ENCODE measurements at regions not wholly inside any gene's neighbourhood (a gene's known extent, or its start where the extent isn't known, plus 50 kb on each side); places are given as distances from the start of the nearest gene placed in this dataset.

DNA sequence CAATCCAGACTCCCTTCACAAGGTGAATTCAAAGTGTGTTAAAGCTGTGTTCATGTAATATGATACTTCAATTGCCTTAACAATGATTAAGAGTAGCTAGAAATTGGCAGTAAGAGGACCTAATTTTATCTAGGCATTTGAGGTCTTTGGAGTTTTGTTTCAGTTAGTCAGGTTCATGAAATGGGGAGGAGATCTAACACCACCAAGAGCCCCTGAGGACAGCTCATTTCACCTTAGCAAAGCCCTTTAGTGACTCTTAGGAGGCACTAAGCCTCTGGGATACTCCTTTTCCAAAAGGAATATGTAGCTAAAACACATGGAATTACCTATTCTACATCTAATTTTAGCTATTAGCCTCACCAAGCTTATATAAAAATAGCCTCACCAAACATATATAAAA, 716.5 kb upstream of the RAB6C start:
- H3K27me3 ChIP-seq (ENCODE audit: control insufficient read depth in 2 of 2, insufficient read depth in 2 of 2, low read length in 2 of 2), result no peaks in the 10 kb centered on the region
- H3K4me2 ChIP-seq (ENCODE audit: insufficient read depth, low read length), result no peak overlapping the region
- no peaks in the 10 kb centered on the region; the same call in 1 of the 2 replicates for H3K9me3 ChIP-seq (replicated peaks; ENCODE audit: control insufficient read depth, insufficient read depth, low read depth, low read length)
- DNase-seq (ENCODE audit: extremely low read depth in 1 of 4, low spot score in 3 of 4) (no peak), ATAC-seq (no peak), FAIRE-seq (no peak)
- no peaks in the 10 kb centered on the region for H3K79me2 ChIP-seq (ENCODE audit: control insufficient read depth, insufficient read depth, low read length)
- no peaks in the 10 kb centered on the region for H3K9me1 ChIP-seq (ENCODE audit: control insufficient read depth, insufficient read depth, low read length)
- H3K4me1 ChIP-seq (replicated peaks in 1 of 2; ENCODE audit: control insufficient read depth in 2 of 2, insufficient read depth in 2 of 2, low read length in 2 of 2), result no peaks in the 10 kb centered on the region
- no peak overlapping the region for H3K27ac ChIP-seq (ENCODE audit: extremely low read depth, low read depth, low read length)
- CTCF ChIA-PET (ENCODE audit: low intra/inter-chr PET ratio), result no interaction called here
- H3K4me3 ChIP-seq, result no peak overlapping the region
- no peaks in the 10 kb centered on the region for H3K36me3 ChIP-seq (ENCODE audit: control insufficient read depth, insufficient read depth, low read length)
- in situ Hi-C loops (cut with MboI) (no loop called here), intact Hi-C loops (cut with micrococcal nuclease) (no loop called here)
- POLR2A ChIA-PET, result no interaction called here
- H4K20me1 ChIP-seq (replicated peaks; ENCODE audit: control insufficient read depth, insufficient read depth, low read length), result no peaks in the 10 kb centered on the region
- BruUV-seq (replicated peaks), result no TSS peak
- H3K9ac ChIP-seq (ENCODE audit: insufficient read depth in 1 of 2, low read depth in 2 of 2, low read length in 2 of 2), result no peak overlapping the region
- no peak overlapping the region for H2AFZ ChIP-seq (ENCODE audit: low read depth, low read length)
- TF ChIP-seq, protein P1, sequence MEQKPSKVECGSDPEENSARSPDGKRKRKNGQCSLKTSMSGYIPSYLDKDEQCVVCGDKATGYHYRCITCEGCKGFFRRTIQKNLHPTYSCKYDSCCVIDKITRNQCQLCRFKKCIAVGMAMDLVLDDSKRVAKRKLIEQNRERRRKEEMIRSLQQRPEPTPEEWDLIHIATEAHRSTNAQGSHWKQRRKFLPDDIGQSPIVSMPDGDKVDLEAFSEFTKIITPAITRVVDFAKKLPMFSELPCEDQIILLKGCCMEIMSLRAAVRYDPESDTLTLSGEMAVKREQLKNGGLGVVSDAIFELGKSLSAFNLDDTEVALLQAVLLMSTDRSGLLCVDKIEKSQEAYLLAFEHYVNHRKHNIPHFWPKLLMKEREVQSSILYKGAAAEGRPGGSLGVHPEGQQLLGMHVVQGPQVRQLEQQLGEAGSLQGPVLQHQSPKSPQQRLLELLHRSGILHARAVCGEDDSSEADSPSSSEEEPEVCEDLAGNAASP (IDR thresholded peaks at IDR 0.05), result no peak
- TF ChIP-seq STAT5B (CRISPR knock-in tag; IDR thresholded peaks at IDR 0.05), result no peak
- TF ChIP-seq HNRNPK (IDR thresholded peaks at IDR 0.05; ENCODE audit: low read depth, low read length, poor library complexity, severe bottlenecking), result no peak
- TF ChIP-seq BACH1 (tag; IDR thresholded peaks at IDR 0.05), result no peak
- TF ChIP-seq, protein P2, sequence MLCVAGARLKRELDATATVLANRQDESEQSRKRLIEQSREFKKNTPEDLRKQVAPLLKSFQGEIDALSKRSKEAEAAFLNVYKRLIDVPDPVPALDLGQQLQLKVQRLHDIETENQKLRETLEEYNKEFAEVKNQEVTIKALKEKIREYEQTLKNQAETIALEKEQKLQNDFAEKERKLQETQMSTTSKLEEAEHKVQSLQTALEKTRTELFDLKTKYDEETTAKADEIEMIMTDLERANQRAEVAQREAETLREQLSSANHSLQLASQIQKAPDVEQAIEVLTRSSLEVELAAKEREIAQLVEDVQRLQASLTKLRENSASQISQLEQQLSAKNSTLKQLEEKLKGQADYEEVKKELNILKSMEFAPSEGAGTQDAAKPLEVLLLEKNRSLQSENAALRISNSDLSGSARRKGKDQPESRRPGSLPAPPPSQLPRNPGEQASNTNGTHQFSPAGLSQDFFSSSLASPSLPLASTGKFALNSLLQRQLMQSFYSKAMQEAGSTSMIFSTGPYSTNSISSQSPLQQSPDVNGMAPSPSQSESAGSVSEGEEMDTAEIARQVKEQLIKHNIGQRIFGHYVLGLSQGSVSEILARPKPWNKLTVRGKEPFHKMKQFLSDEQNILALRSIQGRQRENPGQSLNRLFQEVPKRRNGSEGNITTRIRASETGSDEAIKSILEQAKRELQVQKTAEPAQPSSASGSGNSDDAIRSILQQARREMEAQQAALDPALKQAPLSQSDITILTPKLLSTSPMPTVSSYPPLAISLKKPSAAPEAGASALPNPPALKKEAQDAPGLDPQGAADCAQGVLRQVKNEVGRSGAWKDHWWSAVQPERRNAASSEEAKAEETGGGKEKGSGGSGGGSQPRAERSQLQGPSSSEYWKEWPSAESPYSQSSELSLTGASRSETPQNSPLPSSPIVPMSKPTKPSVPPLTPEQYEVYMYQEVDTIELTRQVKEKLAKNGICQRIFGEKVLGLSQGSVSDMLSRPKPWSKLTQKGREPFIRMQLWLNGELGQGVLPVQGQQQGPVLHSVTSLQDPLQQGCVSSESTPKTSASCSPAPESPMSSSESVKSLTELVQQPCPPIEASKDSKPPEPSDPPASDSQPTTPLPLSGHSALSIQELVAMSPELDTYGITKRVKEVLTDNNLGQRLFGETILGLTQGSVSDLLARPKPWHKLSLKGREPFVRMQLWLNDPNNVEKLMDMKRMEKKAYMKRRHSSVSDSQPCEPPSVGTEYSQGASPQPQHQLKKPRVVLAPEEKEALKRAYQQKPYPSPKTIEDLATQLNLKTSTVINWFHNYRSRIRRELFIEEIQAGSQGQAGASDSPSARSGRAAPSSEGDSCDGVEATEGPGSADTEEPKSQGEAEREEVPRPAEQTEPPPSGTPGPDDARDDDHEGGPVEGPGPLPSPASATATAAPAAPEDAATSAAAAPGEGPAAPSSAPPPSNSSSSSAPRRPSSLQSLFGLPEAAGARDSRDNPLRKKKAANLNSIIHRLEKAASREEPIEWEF (CRISPR knock-in tag; IDR thresholded peaks at IDR 0.05), result no peak
- TF ChIP-seq, protein P3, sequence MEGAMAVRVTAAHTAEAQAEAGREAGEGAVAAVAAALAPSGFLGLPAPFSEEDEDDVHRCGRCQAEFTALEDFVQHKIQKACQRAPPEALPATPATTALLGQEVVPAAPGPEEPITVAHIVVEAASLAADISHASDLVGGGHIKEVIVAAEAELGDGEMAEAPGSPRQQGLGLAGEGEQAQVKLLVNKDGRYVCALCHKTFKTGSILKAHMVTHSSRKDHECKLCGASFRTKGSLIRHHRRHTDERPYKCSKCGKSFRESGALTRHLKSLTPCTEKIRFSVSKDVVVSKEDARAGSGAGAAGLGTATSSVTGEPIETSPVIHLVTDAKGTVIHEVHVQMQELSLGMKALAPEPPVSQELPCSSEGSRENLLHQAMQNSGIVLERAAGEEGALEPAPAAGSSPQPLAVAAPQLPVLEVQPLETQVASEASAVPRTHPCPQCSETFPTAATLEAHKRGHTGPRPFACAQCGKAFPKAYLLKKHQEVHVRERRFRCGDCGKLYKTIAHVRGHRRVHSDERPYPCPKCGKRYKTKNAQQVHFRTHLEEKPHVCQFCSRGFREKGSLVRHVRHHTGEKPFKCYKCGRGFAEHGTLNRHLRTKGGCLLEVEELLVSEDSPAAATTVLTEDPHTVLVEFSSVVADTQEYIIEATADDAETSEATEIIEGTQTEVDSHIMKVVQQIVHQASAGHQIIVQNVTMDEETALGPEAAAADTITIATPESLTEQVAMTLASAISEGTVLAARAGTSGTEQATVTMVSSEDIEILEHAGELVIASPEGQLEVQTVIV (CRISPR knock-in tag; IDR thresholded peaks at IDR 0.05; ENCODE audit: borderline replicate concordance), result no peak
- TF ChIP-seq PRPF4 (IDR thresholded peaks at IDR 0.05; ENCODE audit: insufficient read depth, low read depth, low read length, poor library complexity, severe bottlenecking), result no peak
- no peak for TF ChIP-seq ZFPM2 (CRISPR knock-in tag; IDR thresholded peaks at IDR 0.05)
- no peak for TF ChIP-seq ZNF274 (IDR thresholded peaks at IDR 0.05; ENCODE audit: borderline replicate concordance, low read depth, low read length)
- no peak for TF ChIP-seq TSHZ1 (CRISPR knock-in tag; IDR thresholded peaks at IDR 0.05)
- no peak for TF ChIP-seq CREM (IDR thresholded peaks at IDR 0.05; ENCODE audit: low read depth)
